HG02678 (cell line): ENCODE measurements at regions not wholly inside any gene's neighbourhood (a gene's known extent, or its start where the extent isn't known, plus 50 kb on each side); places are given as distances from the start of the nearest gene placed in this dataset.

Experiments
- ATAC-seq: cut with Tn5 transposase; IDR thresholded peaks from one replicate; pipeline ENCODE4 v1.9.1; 2021; ENCODE audit warnings: mild to moderate bottlenecking, moderate library complexity; ENCODE audit not compliant: unreplicated experiment

DNA sequence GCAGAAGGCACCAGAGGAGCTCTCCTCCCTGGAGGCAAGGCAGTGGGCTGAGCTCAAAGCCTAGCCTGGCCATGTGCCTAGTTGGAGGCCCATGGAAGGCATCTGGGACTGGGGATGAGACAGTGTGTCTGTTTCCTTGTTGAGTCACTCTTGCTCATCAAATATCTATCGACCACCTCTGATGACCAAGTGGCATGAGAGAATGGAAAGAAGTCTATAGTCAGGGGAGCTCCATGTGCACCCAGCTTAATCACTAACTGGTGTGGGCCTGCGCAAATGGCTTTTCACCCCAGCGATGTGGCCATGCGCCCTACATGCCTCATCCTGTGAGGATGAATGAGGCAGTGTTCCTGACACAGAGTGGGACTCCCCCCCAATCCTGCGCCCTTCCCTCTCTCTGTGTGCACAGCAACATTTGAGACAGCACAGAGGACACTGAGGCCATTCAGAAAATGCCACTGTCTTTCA, 229.9 kb downstream of the RPS24 start:
- no peak for ATAC-seq

DNA sequence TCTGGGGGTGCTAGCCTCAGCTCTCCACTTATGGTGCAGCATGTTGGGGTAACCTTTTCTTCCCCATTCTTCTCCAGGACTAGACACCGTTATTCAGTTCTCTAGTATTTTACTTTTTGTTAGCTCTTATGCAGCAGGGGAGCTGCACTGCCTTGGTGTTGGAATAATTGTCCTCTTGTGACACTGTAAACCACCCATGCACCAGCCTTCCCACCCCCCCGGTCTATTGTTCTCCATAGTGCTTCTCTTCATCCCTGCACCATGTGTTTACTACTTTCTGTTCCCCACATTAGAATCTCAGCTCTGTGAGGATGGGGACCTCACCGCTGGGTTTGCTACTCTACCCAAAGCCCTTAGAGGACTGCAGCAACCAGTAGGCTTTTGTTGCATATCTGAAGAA, 230.7 kb downstream of the RPS24 start:
- ATAC-seq: no peak

DNA sequence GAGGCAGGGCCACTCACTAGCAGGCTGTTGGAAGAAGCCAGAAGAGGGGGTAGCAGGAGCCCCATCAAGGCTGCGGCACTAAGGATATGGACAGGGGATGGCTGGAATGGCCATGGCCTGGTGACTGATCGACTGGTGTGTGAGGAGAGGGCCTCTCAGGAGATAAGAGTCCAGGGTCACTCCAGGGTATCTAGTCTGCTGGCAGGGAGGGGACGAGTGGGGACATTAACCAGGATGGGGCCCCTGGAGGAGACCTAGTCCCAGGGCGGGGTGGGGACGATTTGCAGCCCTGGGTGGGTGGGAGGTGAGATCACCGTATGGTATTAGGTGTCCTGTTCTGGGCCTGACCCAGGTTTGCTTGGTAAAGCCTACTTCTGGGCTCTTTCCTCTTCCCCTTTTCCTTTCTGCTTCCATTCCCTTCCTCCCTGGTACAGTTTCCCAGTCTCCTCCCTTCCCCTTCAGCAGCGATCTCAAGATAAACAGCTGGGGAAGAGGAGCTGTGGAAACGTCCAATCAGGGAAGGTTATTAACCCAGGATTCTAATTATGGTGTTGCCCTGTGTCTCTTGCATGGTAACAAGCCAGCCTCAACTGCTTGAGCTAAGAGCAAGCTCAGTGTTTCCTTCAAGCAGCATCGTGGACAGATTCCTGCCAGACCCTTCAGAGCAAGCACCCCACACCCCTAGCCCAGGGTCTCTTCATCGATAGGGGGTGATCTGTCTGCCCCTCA, 233.2 kb downstream of the RPS24 start:
- no peak for ATAC-seq

DNA sequence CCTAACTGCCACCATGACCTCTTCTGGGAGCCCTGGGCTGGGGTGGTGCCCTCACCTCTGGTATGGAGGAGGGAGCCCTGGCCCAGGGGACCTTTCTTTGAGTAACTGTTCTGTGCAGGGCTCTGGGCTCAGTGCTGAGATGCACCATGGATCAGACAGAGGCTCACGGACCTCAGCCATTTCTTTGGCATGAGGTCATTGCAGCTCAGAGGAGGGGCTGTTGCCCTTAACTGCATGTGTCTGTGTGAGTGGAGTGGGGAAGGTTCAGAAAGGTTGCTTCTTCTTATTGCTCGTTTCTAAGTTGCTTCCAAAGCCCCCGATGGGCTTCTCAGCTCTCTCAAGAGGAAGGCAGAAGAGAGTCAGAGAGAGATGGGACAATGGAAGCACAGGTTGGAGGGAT, 233.9 kb downstream of the RPS24 start:
- no peak for ATAC-seq

DNA sequence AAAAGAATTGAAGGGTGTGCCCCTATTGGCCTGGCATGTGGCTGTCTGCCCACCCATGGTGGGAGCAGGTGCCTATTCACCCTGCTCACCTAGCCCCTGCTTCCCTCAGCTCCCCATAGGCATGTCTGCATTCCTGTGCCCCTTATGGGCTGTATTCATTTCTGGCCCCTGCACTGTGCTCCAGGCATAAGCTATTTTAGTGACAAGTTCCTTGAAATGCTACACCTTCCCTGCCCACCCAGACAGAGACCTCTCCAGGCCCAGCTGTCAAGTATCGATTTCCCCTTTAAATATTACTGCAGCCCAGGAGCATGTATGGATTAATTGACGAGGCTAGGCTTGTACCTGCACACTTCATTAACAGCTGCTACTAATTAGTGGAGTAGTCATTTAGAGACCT, 235.4 kb downstream of the RPS24 start:
- no peak for ATAC-seq

DNA sequence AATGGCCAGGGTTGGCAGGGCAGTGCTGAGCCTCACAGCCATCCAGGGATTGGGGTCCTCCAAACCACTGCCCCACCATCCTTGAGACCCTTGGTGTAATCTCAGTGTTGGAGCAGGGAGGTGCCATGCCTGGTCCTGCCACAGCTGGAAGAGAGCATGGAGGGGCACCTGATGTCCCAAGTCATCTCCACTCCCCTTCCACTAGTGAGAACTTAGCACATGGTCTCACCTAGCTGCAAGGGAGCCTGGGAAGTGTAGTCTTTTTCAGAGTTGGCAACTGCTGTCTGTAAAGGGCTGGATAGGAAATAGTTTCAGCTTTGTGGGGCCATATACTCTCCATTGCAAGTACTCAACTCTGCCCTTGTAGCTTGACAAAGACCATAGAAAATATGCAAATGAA, 238.7 kb downstream of the RPS24 start:
- no peak for ATAC-seq

DNA sequence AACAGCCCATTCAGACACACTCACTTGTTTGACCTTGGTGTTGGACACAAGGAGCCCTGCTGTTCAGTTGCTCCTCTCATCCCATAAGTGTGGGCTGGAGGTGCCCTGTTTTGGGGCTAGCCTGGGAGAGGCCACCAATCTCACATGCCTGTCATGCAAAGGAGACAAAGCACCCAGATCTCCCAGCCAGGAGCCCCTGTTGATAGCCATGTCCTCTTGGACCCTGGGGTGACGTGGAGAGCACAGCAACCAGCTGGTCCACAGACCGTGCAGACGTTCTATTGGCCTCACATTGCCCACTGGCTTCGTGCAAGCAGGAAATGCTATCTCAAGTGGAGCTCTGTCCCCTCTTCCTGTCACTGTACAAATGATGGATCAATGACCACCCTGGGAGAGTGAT, 240.8 kb downstream of the RPS24 start:
- ATAC-seq: no peak

DNA sequence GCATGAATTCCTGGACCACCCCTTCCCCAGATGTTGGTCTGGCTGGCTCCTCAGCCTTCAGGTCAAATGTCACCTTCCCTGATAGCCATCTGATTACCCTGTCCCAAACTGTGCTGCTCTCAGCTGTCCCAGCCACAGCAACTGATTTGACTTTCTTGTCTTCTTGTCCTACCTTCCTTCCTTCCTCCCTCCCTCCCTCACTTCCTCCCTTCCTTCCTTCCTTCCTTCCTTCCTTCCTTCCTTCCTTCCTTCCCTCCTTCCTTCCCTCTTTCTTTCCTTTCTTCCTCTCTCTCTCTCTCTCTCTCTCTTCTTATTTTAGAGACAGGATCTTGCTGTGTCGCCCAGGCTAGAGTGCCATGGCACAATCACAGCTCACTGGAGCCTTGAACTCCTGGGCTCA, 242.5 kb downstream of the RPS24 start:
- ATAC-seq: no peak

DNA sequence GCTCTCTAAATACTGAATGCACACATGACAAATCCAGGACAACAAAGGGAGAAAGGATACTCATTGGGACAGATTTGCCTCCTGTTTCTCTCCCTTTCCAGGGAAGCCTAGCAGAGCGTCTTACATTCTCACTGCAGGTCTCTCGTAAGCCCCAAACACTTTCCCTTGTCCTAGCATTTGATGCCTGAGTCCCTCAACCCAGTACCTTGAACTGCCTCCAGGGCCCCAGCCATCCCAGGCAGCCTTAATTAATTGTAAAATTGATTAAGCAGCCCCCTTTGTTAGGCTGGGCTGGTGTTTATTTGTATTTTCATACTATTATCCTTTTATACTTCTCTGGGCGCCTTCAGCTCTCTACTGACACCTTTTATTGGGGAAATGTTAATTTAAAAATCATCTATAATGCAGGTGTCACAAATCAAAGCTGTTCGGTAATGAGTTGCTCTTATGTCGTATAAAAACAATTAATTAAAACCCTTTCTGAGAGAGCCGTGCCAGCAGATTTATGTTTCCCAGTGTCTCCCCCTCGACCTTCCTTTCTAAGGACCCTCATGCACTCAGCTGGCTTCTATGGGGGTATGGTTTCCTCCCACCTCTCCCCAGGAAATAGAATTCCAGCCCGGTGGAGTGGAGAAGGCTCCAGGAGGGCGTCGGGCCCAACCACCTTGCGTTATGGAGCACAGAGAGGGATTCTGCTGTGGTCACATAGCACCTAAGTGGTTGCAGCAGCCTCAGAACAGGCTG, 243.8 kb downstream of the RPS24 start:
- no peak for ATAC-seq

DNA sequence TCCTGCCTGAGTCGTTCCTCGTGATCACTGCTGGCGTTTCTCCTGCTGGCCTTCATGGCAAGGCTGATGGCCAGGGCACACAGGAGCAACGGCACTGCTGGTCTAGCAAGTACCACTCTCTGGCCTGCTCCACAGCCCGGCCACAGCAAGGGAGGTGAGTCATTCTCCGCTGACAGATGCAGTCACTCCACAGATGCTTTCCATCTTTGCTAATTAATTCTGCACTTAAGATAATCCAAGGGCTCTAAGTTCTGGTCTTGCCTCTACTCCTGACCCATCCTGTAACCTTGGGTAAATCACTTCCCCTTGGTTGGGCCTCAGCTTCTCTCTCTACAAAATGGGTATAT, 244.4 kb downstream of the RPS24 start:
- no peak for ATAC-seq

DNA sequence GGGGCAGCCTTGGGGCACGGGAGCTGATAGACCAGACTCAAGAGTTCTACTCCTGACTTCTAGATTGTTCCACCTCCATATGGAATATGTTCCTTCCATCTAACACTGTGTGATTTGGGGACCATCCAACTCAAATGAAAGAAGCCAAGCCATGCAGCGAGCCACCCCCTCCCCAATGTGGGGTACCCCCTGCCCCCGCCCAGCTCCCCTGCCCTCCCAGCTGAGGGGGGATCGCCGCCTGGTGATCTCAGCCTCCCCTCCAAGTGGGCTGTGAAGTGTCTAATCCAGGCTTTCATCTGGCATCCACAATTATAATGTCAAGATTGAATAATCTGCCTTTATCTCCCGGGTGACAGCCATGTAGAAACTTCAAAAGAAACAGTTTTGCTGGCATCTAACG, 246.1 kb downstream of the RPS24 start:
- ATAC-seq: no peak

DNA sequence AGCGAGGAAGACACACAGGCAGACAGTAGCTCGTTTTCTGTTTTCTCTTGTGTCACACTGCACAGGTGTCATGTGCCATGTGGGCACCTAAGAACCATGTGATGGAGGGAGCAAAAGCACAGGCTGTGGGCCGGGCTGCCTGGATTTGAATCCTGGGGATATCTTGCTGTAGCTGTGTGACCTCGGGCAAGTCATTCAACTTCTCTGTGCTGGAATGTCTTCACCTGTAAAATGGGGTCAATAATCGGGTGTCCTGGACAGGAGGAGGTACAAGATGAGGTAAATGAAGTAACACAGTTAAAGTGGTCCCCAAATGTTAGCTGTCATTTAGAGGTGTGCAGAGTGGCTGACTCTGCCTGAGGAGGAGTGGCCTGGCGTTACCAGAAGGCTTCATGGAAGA, 246.9 kb downstream of the RPS24 start:
- no peak for ATAC-seq

DNA sequence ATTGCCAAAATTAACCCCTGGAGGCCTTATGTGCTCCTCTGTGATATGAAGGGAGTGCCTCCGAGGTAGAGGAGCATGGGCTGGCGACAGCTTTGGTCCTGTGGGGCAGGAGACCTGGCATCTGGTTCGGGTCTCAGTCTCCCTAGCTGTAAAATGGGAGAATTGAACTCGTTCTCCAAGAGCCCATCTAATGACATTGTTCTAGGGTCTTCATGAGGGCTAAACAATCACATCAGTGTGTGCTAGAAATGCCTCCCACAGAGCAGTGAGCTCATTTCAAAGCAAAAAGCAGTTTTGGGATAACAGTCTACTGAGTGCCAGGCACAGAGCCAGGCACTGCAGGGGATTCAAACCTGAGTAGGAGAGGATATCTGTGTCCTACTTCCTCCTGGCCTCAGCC, 248.0 kb downstream of the RPS24 start:
- ATAC-seq: no peak

DNA sequence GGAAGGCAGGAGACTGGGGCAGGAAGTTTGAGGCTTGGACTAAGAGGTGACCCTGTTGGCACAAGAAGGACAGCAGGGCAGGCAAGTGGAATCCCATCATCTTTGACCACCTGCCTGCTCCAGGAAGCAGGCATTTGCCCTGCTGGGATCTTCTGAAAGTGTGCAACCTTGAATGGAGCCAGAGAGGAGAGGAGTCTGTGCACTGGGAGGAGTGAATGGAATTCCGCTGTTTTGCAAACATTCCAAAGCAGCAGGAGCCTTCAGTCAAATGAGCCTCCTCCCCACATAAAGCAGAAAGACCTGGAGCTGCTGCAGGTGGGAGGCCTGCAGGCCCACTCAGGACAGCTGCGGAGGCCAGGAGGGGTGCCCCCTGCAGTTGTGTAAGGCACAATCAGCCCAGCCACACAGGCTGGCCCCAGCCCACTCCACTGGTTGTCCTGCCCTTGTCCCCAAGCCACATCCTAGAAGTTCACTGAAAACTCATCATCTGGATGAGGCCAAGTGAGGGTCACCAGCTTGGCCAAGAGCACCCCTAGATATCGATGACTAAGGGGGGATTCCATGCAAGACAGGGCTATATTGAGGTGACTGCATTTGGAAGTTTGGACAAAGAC, 249.5 kb downstream of the RPS24 start:
- no peak for ATAC-seq

DNA sequence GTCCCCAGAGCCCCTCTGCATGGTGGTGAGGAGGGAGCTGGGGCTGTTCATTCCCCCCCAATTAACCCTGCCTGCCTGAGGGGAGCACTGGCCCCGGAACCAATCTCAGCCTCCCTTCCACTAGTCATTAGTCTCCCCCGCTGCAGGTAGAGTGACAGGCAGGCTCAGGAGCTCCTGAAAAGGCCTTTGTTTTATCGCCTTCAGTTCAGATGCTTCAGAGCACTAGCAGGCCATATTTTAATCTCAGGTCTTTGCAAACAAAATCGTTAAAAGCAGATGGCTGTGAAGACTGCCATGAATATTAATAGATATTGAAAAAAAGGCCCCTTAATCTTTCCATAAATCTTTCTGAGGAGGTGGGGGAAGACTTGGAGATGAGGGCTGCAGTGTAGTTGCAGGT, 250.7 kb downstream of the RPS24 start:
- no peak for ATAC-seq

DNA sequence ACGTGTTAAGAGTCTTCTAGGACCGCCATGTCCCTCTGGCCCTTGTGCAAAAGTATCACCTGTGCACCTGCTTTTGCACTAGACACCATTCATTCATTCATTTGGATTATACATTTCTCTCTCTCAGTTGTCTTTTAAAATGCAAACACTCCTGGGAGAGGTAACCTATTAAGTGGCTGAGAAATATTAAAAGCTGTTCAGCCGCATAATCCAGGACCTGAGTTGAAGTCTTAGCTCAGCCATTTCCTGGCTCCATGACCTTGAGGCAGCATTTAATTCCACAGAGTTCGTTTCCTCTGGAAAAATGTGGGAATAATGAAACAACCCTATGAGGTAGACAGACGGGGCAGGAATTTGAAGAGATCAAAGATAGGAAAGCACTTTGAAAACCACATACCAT, 251.6 kb downstream of the RPS24 start:
- ATAC-seq: no peak

DNA sequence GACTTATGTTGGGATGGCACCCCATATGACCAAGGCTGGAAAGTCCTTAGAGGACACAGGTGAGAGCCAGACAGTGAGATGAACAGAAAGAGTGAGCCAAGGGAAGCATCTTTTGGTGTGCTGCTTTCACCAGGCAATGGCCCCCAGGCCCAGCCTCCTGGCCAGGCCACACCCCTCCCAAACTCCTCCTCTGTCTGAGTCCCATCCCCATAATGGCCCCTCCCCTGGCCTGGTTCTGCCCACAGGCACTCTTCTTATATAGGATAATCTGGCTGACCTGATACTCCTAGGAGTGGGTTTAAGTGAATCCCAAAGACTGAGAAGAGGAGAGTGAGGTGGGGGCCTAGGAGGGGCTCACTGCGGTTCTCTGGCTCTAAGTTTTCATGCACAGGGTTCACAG, 252.5 kb downstream of the RPS24 start:
- no peak for ATAC-seq

DNA sequence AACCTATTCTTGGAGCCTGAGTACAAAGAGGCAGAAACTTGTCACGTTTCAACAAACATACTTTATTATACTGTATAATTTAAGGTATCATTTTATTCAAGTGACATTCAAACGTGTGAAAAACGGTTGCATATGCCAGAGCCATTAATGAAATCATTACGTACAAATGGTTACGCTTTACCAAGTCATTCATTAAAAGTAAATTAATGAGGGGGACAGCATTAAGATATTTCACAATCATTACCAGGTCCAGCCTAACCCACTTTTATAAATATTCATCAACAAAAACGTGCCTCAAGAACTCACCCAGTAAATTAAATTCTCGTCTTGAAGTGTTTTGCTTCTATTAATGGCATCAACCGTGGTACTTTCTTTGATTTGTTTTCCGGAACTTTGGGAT, 253.0 kb downstream of the RPS24 start:
- ATAC-seq: no peak

DNA sequence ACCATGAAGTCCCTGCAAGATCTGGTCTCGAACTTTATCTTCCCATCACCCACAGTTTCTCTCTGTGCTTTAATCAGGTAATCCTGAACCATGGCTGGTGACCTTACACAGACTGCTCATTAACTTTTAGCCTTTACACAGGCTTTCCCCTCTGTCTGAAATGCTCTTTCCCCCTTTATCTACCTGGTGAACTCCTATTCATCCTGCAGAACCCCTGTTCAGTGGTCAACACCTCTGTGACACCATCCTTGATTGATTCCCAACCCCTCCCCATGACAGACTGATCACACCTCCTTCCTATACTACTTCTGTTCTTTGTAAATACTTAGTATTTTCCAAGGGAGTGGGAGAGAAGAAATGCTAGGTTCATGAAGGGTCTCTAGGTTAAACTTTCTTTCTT, 254.0 kb downstream of the RPS24 start:
- ATAC-seq: no peak

DNA sequence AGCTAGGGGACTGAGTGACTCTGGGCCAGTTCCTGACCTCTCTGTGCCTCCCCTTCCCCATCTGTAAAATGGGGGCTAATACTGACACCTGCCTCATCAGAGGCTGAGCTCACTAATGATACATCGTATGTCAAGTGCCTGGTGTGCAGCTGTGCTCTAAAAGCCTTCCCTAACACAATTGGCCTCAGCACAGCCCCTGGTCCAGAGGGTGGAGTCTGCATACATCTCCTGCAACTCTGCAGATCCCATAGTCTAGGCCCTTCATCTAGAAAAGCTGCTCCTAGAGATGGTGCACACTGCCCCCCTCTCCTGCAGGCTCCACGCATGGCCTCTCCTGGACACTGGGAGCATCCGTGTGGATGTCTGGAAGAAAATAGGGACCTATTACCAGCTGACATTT, 255.0 kb downstream of the RPS24 start:
- ATAC-seq: no peak

DNA sequence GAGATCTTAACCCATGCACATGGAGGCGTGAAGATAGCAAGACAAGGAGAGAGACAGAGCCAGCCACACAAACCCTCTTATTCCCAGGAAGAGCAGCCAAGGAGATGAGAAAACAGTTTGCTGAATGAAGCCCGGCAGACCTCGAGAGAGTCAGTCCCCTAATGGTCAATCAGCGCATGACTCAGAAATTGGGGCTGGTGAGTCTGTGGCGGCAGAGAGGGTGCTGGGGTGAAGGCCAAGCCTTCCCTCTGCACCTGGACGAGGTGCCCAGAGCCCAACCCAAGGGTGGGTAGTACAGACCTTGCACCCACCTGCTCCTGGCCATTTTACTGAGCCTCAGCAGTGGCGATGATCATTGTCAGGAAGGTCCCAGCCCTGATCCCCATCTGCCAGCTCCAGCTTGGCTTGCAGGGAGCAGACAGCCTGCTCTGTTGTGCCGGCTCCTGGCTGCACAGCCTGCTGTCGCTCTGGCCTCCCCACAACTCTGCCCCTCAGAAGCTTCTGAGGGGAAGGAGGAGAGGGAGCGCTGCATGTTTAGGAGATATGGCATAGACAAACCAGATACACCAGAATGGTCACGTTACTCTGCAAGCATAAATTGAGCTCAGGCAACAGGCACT, 256.6 kb downstream of the RPS24 start:
- no peak for ATAC-seq

DNA sequence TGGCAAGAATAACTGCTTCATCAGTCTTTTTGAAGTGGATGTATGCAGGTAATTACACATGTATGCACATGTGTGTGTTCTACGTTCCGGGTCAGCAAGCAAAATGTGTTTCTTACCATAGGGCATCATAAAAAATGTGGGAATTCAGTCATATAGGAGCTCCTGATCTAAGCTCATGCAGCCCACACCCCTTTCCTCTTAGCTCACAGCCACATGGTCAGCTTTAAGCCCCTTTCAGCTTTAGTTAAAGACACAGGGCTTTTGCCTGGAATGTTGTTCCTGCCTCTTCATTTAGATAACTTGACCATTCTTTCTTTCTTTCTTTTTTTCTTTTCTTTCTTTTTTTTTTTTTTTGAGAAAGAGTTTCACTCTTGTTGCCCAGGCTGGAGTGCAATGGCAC, 258.1 kb downstream of the RPS24 start:
- ATAC-seq: no peak
